HUES64 (cell line): ENCODE measurements at regions not wholly inside any gene's neighbourhood (a gene's known extent, or its start where the extent isn't known, plus 50 kb on each side); places are given as distances from the start of the nearest gene placed in this dataset.
A peak's percentile ranks its signal among the peaks of the same experiment; 100 is the strongest.

Source experiments
- H3K27ac ChIP-seq: 2 replicates; pipeline ENCODE4 v1.7.0; 2013; ENCODE audit warnings: low read depth, low read length, inconsistent platforms
- H3K27me3 ChIP-seq: 2 replicates; pipeline ENCODE4 v1.6.1; 2013; ENCODE audit warnings: mild to moderate bottlenecking, low read length; ENCODE audit not compliant: insufficient read depth
- H3K36me3 ChIP-seq: 2 replicates; pipeline ENCODE4 v1.6.1; 2013; ENCODE audit warnings: mild to moderate bottlenecking, low read length; ENCODE audit not compliant: insufficient read depth
- H3K4me1 ChIP-seq: 2 replicates; pipeline ENCODE4 v1.6.1; 2013; ENCODE audit warnings: mild to moderate bottlenecking, low read length, moderate library complexity; ENCODE audit not compliant: insufficient read depth
- H3K4me3 ChIP-seq: 2 replicates; pipeline ENCODE4 v1.5.1; 2013; ENCODE audit warnings: mild to moderate bottlenecking, low read length, moderate library complexity
- H3K9ac ChIP-seq: 2 replicates; pipeline ENCODE4 v1.6.1; 2013; ENCODE audit warnings: mild to moderate bottlenecking, low read depth, low read length
- H3K9me3 ChIP-seq: 2 replicates; pipeline ENCODE4 v1.6.1; 2013; ENCODE audit warnings: low read depth, low read length; ENCODE audit not compliant: insufficient read depth
- WGBS: fragments of 150-250, 120-280 bp; methylation state at CpG from one replicate; pipeline ENCODE4 v1.1.7; 2013; ENCODE audit warnings: missing lambda C conversion rate; 5-methylcytosine and 5-hydroxymethylcytosine counted together

- no peaks in the 10 kb centered on the region for H3K27me3 ChIP-seq
- peaks cover 16% of the 10 kb centered on the region for H3K4me1 ChIP-seq
- no peak overlapping the region for H3K27ac ChIP-seq
- H3K36me3 ChIP-seq, result no peaks in the 10 kb centered on the region
- 0 out of 2 replicates have a peak, but pooled peaks cover 5% of the 10 kb centered on the region for H3K9me3 ChIP-seq
- WGBS, result 81% methylated on average over 10 of the region's 10 CpGs
- no peak overlapping the region for H3K4me3 ChIP-seq
- no peak overlapping the region for H3K9ac ChIP-seq
These were observed 367.9 kb downstream of the MN1 start for GRCh38 chr22:27433585-27434190.

GRCh38 chr22:27434898-27435297, 366.7 kb downstream of the MN1 start:
- Histone ChIP-seq H3K4me3 (no peak overlapping the region), H3K36me3 (no peaks in the 10 kb centered on the region), H3K27me3 (no peaks in the 10 kb centered on the region), H3K9me3 (0 out of 2 replicates have a peak, but pooled peaks cover 5% of the 10 kb centered on the region), H3K9ac (no peak overlapping the region), H3K4me1 (peaks cover 16% of the 10 kb centered on the region), H3K27ac (no peak overlapping the region)
- WGBS, result 90% methylated on average over 10 of the region's 10 CpGs

GRCh38 chr22:27435844-27436576, 365.5 kb downstream of the MN1 start:
- no peaks in the 10 kb centered on the region for H3K27me3 ChIP-seq
- H3K9ac ChIP-seq, result no peak overlapping the region
- no peaks in the 10 kb centered on the region for H3K36me3 ChIP-seq
- no peak overlapping the region for H3K4me3 ChIP-seq
- H3K27ac ChIP-seq, result peak overlapping the region; percentile 2; the same call in 1 of the 2 replicates
- WGBS, result 42% methylated on average over 19 of the region's 19 CpGs
- peaks cover 16% of the 10 kb centered on the region for H3K4me1 ChIP-seq
- H3K9me3 ChIP-seq, result 0 out of 2 replicates have a peak, but pooled peaks cover 5% of the 10 kb centered on the region

- Histone ChIP-seq H3K27ac (peak overlapping the region; percentile 2; the same call in 1 of the 2 replicates), H3K27me3 (no peaks in the 10 kb centered on the region), H3K4me1 (peaks cover 17% of the 10 kb centered on the region), H3K36me3 (no peaks in the 10 kb centered on the region), H3K9me3 (0 out of 2 replicates have a peak, but pooled peaks cover 4% of the 10 kb centered on the region), H3K4me3 (no peak overlapping the region), H3K9ac (no peak overlapping the region)
- WGBS, result 80% methylated on average over 7 of the region's 7 CpGs
These were observed 365.0 kb downstream of the MN1 start for GRCh38 chr22:27436591-27436990.

GRCh38 chr22:27437570-27437969, 364.0 kb downstream of the MN1 start:
- Histone ChIP-seq H3K36me3 (no peaks in the 10 kb centered on the region), H3K9me3 (no peaks in the 10 kb centered on the region), H3K4me3 (no peak overlapping the region), H3K27ac (no peak overlapping the region), H3K9ac (no peak overlapping the region), H3K27me3 (no peaks in the 10 kb centered on the region), H3K4me1 (peaks cover 25% of the 10 kb centered on the region)
- WGBS, result 78% methylated on average over 4 of the region's 4 CpGs

GRCh38 chr22:27438271-27438980, 363.1 kb downstream of the MN1 start:
- H3K36me3 ChIP-seq, result no peaks in the 10 kb centered on the region
- no peak overlapping the region for H3K27ac ChIP-seq
- H3K9ac ChIP-seq, result no peak overlapping the region
- no peaks in the 10 kb centered on the region for H3K9me3 ChIP-seq
- 89% methylated on average over 22 of the region's 22 CpGs for WGBS
- no peak overlapping the region for H3K4me3 ChIP-seq
- H3K27me3 ChIP-seq, result no peaks in the 10 kb centered on the region
- peaks cover 32% of the 10 kb centered on the region for H3K4me1 ChIP-seq

GRCh38 chr22:27439131-27439530, 362.4 kb downstream of the MN1 start:
- Histone ChIP-seq H3K36me3 (no peaks in the 10 kb centered on the region), H3K9me3 (no peaks in the 10 kb centered on the region), H3K27ac (no peak overlapping the region), H3K9ac (no peak overlapping the region), H3K4me3 (no peak overlapping the region), H3K4me1 (peaks cover 34% of the 10 kb centered on the region), H3K27me3 (no peaks in the 10 kb centered on the region)
- WGBS, result 65% methylated on average over 4 of the region's 4 CpGs

- H3K9me3 ChIP-seq, result no peaks in the 10 kb centered on the region
- no peak overlapping the region for H3K9ac ChIP-seq
- no peaks in the 10 kb centered on the region for H3K27me3 ChIP-seq
- WGBS, result 94% methylated on average over 5 of the region's 6 CpGs
- H3K36me3 ChIP-seq, result no peaks in the 10 kb centered on the region
- no peak overlapping the region for H3K27ac ChIP-seq
- peaks cover 31% of the 10 kb centered on the region for H3K4me1 ChIP-seq
- H3K4me3 ChIP-seq, result no peak overlapping the region
These were observed 361.2 kb downstream of the MN1 start for GRCh38 chr22:27440304-27440865.

GRCh38 chr22:27441706-27442475, 359.7 kb downstream of the MN1 start:
- Histone ChIP-seq H3K27me3 (no peaks in the 10 kb centered on the region), H3K4me3 (no peak overlapping the region), H3K36me3 (no peaks in the 10 kb centered on the region), H3K4me1 (peaks cover 21% of the 10 kb centered on the region), H3K27ac (no peak overlapping the region), H3K9me3 (no peaks in the 10 kb centered on the region), H3K9ac (no peak overlapping the region)
- WGBS, result 89% methylated on average over 22 of the region's 22 CpGs

- 39% methylated on average over 7 of the region's 7 CpGs for WGBS
These were observed 358.2 kb downstream of the MN1 start for GRCh38 chr22:27443306-27443705.

More at GRCh38 chr22:27443306-27443705, 358.2 kb downstream of the MN1 start:
- Histone ChIP-seq H3K36me3 (no peaks in the 10 kb centered on the region), H3K4me1 (peaks cover 27% of the 10 kb centered on the region), H3K27ac (no peak overlapping the region; the same call in 1 of the 2 replicates), H3K27me3 (no peaks in the 10 kb centered on the region), H3K9me3 (no peaks in the 10 kb centered on the region), H3K9ac (no peak overlapping the region), H3K4me3 (no peak overlapping the region)
